OCI-LY3 (cell line): ENCODE measurements at regions not wholly inside any gene's neighbourhood (a gene's known extent, or its start where the extent isn't known, plus 50 kb on each side); places are given as distances from the start of the nearest gene placed in this dataset.

ENCODE experiments used
- EZH2phosphoT487 ChIP-seq: fragments of 200-600 bp; shearing (Covaris generic); IDR thresholded peaks from 2 replicates; pipeline ENCODE4 v1.6.1; 2018; ENCODE audit warnings: antibody characterized with exemption, mixed run types, low read depth
- TF ChIP-seq, protein P1 (sequence below): fragments of 200-600, 300-600 bp; sonication (generic); IDR thresholded peaks from 2 replicates; pipeline ENCODE4 v1.5.1; 2014; ENCODE audit warnings: antibody characterized with exemption, low read length, low read depth

DNA sequence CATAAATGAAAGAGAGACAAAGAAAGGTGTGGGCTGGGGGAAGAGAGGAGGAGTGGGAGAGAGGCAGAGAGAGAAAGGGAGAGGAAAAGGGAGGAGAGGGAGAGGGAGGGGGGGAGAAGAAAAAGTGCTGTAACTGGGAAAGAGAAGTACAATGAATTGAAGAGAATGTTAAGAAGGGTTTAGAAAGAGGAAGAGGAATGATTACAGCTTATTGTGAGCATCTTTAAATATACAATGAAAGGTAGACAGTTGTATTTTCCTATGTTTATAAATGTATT lies 229.1 kb upstream of the PMFBP1 start:
- TF ChIP-seq, protein P1, sequence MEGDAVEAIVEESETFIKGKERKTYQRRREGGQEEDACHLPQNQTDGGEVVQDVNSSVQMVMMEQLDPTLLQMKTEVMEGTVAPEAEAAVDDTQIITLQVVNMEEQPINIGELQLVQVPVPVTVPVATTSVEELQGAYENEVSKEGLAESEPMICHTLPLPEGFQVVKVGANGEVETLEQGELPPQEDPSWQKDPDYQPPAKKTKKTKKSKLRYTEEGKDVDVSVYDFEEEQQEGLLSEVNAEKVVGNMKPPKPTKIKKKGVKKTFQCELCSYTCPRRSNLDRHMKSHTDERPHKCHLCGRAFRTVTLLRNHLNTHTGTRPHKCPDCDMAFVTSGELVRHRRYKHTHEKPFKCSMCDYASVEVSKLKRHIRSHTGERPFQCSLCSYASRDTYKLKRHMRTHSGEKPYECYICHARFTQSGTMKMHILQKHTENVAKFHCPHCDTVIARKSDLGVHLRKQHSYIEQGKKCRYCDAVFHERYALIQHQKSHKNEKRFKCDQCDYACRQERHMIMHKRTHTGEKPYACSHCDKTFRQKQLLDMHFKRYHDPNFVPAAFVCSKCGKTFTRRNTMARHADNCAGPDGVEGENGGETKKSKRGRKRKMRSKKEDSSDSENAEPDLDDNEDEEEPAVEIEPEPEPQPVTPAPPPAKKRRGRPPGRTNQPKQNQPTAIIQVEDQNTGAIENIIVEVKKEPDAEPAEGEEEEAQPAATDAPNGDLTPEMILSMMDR = no peak
- TF ChIP-seq EZH2phosphoT487 = no peak
